ENCODE measurements at regions not wholly inside any gene's neighbourhood (a gene's known extent, or its start where the extent isn't known, plus 50 kb on each side); places are given as distances from the start of the nearest gene placed in this dataset.
A peak's percentile ranks its signal among the peaks of the same experiment; 100 is the strongest.

GRCh38 chr17:70499067-70499786 lies 329.9 kb downstream of the KCNJ2 start:
- ATAC-seq (peak; percentile 53 to 59), DNase-seq (no peak)
- no peaks in the 10 kb centered on the region for H3K36me3 ChIP-seq
- H3K4me1 ChIP-seq, result peaks cover 6% of the 10 kb centered on the region
- TF ChIP-seq, protein P1, sequence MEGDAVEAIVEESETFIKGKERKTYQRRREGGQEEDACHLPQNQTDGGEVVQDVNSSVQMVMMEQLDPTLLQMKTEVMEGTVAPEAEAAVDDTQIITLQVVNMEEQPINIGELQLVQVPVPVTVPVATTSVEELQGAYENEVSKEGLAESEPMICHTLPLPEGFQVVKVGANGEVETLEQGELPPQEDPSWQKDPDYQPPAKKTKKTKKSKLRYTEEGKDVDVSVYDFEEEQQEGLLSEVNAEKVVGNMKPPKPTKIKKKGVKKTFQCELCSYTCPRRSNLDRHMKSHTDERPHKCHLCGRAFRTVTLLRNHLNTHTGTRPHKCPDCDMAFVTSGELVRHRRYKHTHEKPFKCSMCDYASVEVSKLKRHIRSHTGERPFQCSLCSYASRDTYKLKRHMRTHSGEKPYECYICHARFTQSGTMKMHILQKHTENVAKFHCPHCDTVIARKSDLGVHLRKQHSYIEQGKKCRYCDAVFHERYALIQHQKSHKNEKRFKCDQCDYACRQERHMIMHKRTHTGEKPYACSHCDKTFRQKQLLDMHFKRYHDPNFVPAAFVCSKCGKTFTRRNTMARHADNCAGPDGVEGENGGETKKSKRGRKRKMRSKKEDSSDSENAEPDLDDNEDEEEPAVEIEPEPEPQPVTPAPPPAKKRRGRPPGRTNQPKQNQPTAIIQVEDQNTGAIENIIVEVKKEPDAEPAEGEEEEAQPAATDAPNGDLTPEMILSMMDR (IDR thresholded peaks at IDR 0.05), result no peak
- H3K27ac ChIP-seq, result no peak overlapping the region
- intact Hi-C loops (cut with DNase I), result no loop called here
- no peaks in the 10 kb centered on the region for H3K27me3 ChIP-seq (ENCODE audit: low read depth)
- no peaks in the 10 kb centered on the region for H3K9me3 ChIP-seq
- H3K4me3 ChIP-seq, result no peak overlapping the region

DNA sequence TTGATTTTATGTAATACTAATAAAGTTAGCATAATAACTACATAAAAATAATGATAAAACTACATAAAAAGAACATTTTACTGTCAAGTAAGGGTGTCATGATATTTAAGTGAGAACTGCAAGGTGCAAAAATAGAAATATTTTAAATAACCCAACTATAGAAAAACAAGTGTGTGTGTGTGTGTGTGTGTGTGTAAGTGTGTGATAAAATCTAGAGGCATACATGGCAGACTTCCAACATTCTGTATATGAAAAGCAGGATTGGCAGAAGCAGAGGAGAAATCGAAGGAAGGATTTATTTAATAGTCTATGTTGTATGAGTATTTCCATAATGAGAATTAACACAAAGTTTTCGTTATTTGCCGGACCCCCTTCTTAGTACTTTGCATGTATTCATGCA lies 334.1 kb downstream of the KCNJ2 start:
- TF ChIP-seq, protein P1 (IDR thresholded peaks at IDR 0.05), result no peak
- DNase-seq (no peak), ATAC-seq (no peak)
- H3K27me3 ChIP-seq (ENCODE audit: low read depth), result no peaks in the 10 kb centered on the region
- H3K9me3 ChIP-seq, result no peaks in the 10 kb centered on the region
- no peak overlapping the region for H3K4me3 ChIP-seq
- peaks cover 5% of the 10 kb centered on the region for H3K4me1 ChIP-seq
- intact Hi-C loops (cut with DNase I), result no loop called here
- no peaks in the 10 kb centered on the region for H3K36me3 ChIP-seq
- H3K27ac ChIP-seq, result no peak overlapping the region

- no peaks in the 10 kb centered on the region for H3K4me1 ChIP-seq
- intact Hi-C loops (cut with DNase I), result no loop called here
These were observed 341.0 kb downstream of the KCNJ2 start for GRCh38 chr17:70510288-70510687.

DNA sequence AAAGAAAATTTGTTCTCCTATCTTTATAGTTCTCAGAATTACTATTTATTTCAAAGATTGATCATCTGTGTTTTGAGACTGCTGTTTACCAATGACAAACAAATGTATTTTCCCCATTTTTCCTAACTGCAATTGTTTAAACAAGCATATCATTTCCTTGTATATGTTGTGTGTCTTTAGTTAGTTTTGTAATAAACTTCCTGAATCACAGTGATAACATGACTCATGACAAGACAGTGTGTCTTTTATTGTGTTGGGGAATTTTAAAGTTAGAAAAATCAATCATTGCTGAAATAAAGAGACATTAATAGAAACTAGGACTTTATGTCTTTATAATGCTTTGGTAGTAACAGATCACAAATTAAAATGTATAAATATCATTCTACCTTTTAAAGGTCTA lies 348.5 kb downstream of the KCNJ2 start:
- intact Hi-C loops (cut with DNase I), result no loop called here
- DNase-seq (no peak), ATAC-seq (no peak)

More at GRCh38 chr17:70510288-70510687, 341.0 kb downstream of the KCNJ2 start:
- Histone ChIP-seq H3K27ac (no peak overlapping the region), H3K4me3 (no peak overlapping the region), H3K9me3 (no peaks in the 10 kb centered on the region), H3K36me3 (no peaks in the 10 kb centered on the region), H3K27me3 (ENCODE audit: low read depth) (no peaks in the 10 kb centered on the region)
- no peak for ATAC-seq
- no peak for DNase-seq
- TF ChIP-seq, protein P1 (IDR thresholded peaks at IDR 0.05), result no peak

GRCh38 chr17:70519300-70519699 lies 350.0 kb downstream of the KCNJ2 start:
- H3K27ac ChIP-seq, result no peak overlapping the region
- H3K36me3 ChIP-seq, result no peaks in the 10 kb centered on the region
- H3K9me3 ChIP-seq, result no peaks in the 10 kb centered on the region
- peaks cover 12% of the 10 kb centered on the region for H3K4me1 ChIP-seq
- H3K27me3 ChIP-seq (ENCODE audit: low read depth), result no peaks in the 10 kb centered on the region
- H3K4me3 ChIP-seq, result no peak overlapping the region
- TF ChIP-seq, protein P1 (IDR thresholded peaks at IDR 0.05), result no peak
- no peak for ATAC-seq
- intact Hi-C loops (cut with DNase I), result no loop called here
- no peak for DNase-seq

More for the DNA sequence above, 348.5 kb downstream of the KCNJ2 start:
- TF ChIP-seq, protein P1 (IDR thresholded peaks at IDR 0.05), result no peak
- Histone ChIP-seq H3K36me3 (no peaks in the 10 kb centered on the region), H3K9me3 (no peaks in the 10 kb centered on the region), H3K27ac (no peak overlapping the region), H3K4me3 (no peak overlapping the region), H3K27me3 (ENCODE audit: low read depth) (no peaks in the 10 kb centered on the region), H3K4me1 (peaks cover 12% of the 10 kb centered on the region)

All from lower lobe of right lung (tissue), 2 donors.